UCSD-AML1 (cell line): ENCODE measurements at regions not wholly inside any gene's neighbourhood (a gene's known extent, or its start where the extent isn't known, plus 50 kb on each side); places are given as distances from the start of the nearest gene placed in this dataset.
"Not testable (repeated sequence)": the region's sequence is repeated elsewhere in the genome, so short reads cannot be mapped to it uniquely, and the experiment has no call there.

ENCODE experiments used
- DNase-seq: peaks from one replicate; lab custom pipeline; 2025; ENCODE audit not compliant: unreplicated experiment; lab: John Stamatoyannopoulos, UW

- no peak for DNase-seq
These were observed 235.9 kb downstream of the SUCLG1 start for GRCh38 chr2:84223191-84223590.

- not testable (repeated sequence) for DNase-seq
These were observed 238.0 kb downstream of the SUCLG1 start for GRCh38 chr2:84221102-84221501.

- no peak for DNase-seq
These were observed 241.6 kb downstream of the SUCLG1 start for GRCh38 chr2:84217456-84217855.

- no peak for DNase-seq
These were observed 244.6 kb downstream of the SUCLG1 start for GRCh38 chr2:84214455-84214854.

GRCh38 chr2:84212611-84213314, 246.3 kb downstream of the SUCLG1 start:
- no peak for DNase-seq

- DNase-seq = no peak
These were observed 249.1 kb downstream of the SUCLG1 start for GRCh38 chr2:84209941-84210340.

GRCh38 chr2:84204995-84205394, 254.1 kb downstream of the SUCLG1 start:
- DNase-seq = no peak

- no peak for DNase-seq
These were observed 256.9 kb downstream of the SUCLG1 start for GRCh38 chr2:84202166-84202565.

- DNase-seq = no peak
These were observed 257.9 kb downstream of the SUCLG1 start for GRCh38 chr2:84201158-84201557.

GRCh38 chr2:84197901-84198300, 261.2 kb downstream of the SUCLG1 start:
- DNase-seq = no peak

GRCh38 chr2:84194949-84195644, 264.0 kb downstream of the SUCLG1 start:
- no peak for DNase-seq

GRCh38 chr2:84194181-84194580, 264.9 kb downstream of the SUCLG1 start:
- DNase-seq = no peak

- no peak for DNase-seq
These were observed 271.8 kb downstream of the SUCLG1 start for GRCh38 chr2:84187258-84187657.

- DNase-seq = no peak
These were observed 277.2 kb downstream of the SUCLG1 start for GRCh38 chr2:84181927-84182326.

- DNase-seq = no peak
These were observed 281.3 kb downstream of the SUCLG1 start for GRCh38 chr2:84177733-84178132.

- no peak for DNase-seq
These were observed 283.1 kb downstream of the SUCLG1 start for GRCh38 chr2:84175970-84176369.

GRCh38 chr2:84175340-84175739, 283.7 kb downstream of the SUCLG1 start:
- no peak for DNase-seq

- DNase-seq = no peak
These were observed 286.0 kb downstream of the SUCLG1 start for GRCh38 chr2:84173041-84173440.

- no peak for DNase-seq
These were observed 288.1 kb downstream of the SUCLG1 start for GRCh38 chr2:84170979-84171378.

- DNase-seq = no peak
These were observed 289.2 kb downstream of the SUCLG1 start for GRCh38 chr2:84169871-84170270.

GRCh38 chr2:84168552-84168951, 290.5 kb downstream of the SUCLG1 start:
- DNase-seq = not testable (repeated sequence)

- no peak for DNase-seq
These were observed 293.8 kb downstream of the SUCLG1 start for GRCh38 chr2:84165256-84165655.

GRCh38 chr2:84160453-84160852, 298.6 kb downstream of the SUCLG1 start:
- DNase-seq = no peak
